ENCODE measurements at regions not wholly inside any gene's neighbourhood (a gene's known extent, or its start where the extent isn't known, plus 50 kb on each side); places are given as distances from the start of the nearest gene placed in this dataset.

GRCh38 chr2:120401275-120402066 lies 55.5 kb downstream of the INHBB start:
- no peak for DNase-seq

GRCh38 chr2:120402067-120402433 lies 56.1 kb downstream of the INHBB start:
- DNase-seq: no peak

GRCh38 chr2:120402508-120402907 lies 56.6 kb downstream of the INHBB start:
- no peak for DNase-seq

GRCh38 chr2:120403261-120403660 lies 57.3 kb downstream of the INHBB start:
- no peak for DNase-seq

- DNase-seq: no peak
These were observed 57.7 kb downstream of the INHBB start for GRCh38 chr2:120403676-120404075.

GRCh38 chr2:120404274-120404673 lies 58.3 kb downstream of the INHBB start:
- no peak for DNase-seq

- no peak for DNase-seq
These were observed 59.2 kb downstream of the INHBB start for GRCh38 chr2:120404941-120405758.

- DNase-seq: no peak
These were observed 59.8 kb downstream of the INHBB start for GRCh38 chr2:120405759-120406099.

- DNase-seq: no peak
These were observed 60.6 kb downstream of the INHBB start for GRCh38 chr2:120406566-120406965.

GRCh38 chr2:120410487-120410886 lies 64.6 kb downstream of the INHBB start:
- DNase-seq: no peak

- no peak for DNase-seq
These were observed 69.1 kb downstream of the INHBB start for GRCh38 chr2:120415060-120415459.

- no peak for DNase-seq
These were observed 70.0 kb downstream of the INHBB start for GRCh38 chr2:120415728-120416509.

- DNase-seq: no peak
These were observed 72.3 kb downstream of the INHBB start for GRCh38 chr2:120418174-120418787.

- no peak for DNase-seq
These were observed 73.1 kb downstream of the INHBB start for GRCh38 chr2:120419073-120419472.

- DNase-seq: no peak
These were observed 74.0 kb downstream of the INHBB start for GRCh38 chr2:120419955-120420354.

GRCh38 chr2:120421126-120421829 lies 75.3 kb downstream of the INHBB start:
- no peak for DNase-seq

GRCh38 chr2:120421830-120422175 lies 75.9 kb downstream of the INHBB start:
- DNase-seq: no peak

GRCh38 chr2:120422465-120423160 lies 76.7 kb downstream of the INHBB start:
- DNase-seq: no peak

- DNase-seq: no peak
These were observed 77.4 kb downstream of the INHBB start for GRCh38 chr2:120423167-120423943.

- no peak for DNase-seq
These were observed 78.4 kb downstream of the INHBB start for GRCh38 chr2:120424274-120424796.

GRCh38 chr2:120425014-120425413 lies 79.1 kb downstream of the INHBB start:
- no peak for DNase-seq

All from SW 1271 (cell line).